Uterus (tissue), 2 donors: ENCODE measurements at regions not wholly inside any gene's neighbourhood (a gene's known extent, or its start where the extent isn't known, plus 50 kb on each side); places are given as distances from the start of the nearest gene placed in this dataset.

ENCODE experiments used
- POLR2A ChIP-seq, 2 donors: fragments of 450-650 bp; IDR thresholded peaks; one replicate each; pipeline ENCODE4 v1.6.1; 2016; ENCODE audit warnings: antibody characterized with exemption in 2 of 2, mild to moderate bottlenecking in 1 of 2, moderate library complexity in 1 of 2
- TF ChIP-seq, protein P1 (sequence below), 4 experiments: fragments of 200-600 bp in 2 of 4; fragments of 450-650 bp in 2 of 4; sonication (generic) in 2 of 4; IDR thresholded peaks; one replicate each; pipeline ENCODE4 v1.5.1; 2016 to 2019; ENCODE audit warnings: antibody characterized with exemption in 4 of 4, mild to moderate bottlenecking in 2 of 4, moderate library complexity in 1 of 4

GRCh38 chr5:163162645-163163044 lies 274.8 kb upstream of the CCNG1 start:
- TF ChIP-seq, protein P1, sequence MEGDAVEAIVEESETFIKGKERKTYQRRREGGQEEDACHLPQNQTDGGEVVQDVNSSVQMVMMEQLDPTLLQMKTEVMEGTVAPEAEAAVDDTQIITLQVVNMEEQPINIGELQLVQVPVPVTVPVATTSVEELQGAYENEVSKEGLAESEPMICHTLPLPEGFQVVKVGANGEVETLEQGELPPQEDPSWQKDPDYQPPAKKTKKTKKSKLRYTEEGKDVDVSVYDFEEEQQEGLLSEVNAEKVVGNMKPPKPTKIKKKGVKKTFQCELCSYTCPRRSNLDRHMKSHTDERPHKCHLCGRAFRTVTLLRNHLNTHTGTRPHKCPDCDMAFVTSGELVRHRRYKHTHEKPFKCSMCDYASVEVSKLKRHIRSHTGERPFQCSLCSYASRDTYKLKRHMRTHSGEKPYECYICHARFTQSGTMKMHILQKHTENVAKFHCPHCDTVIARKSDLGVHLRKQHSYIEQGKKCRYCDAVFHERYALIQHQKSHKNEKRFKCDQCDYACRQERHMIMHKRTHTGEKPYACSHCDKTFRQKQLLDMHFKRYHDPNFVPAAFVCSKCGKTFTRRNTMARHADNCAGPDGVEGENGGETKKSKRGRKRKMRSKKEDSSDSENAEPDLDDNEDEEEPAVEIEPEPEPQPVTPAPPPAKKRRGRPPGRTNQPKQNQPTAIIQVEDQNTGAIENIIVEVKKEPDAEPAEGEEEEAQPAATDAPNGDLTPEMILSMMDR (IDR thresholded peaks at IDR 0.05): no peak
- TF ChIP-seq POLR2A (IDR thresholded peaks at IDR 0.05): no peak
